Ascending aorta (tissue), 2 donors: ENCODE measurements at regions not wholly inside any gene's neighbourhood (a gene's known extent, or its start where the extent isn't known, plus 50 kb on each side); places are given as distances from the start of the nearest gene placed in this dataset.

Experiments
- DNase-seq, 2 donors: peaks; one replicate each; pipeline ENCODE4 v3.0.0-alpha.2; 2019; ENCODE audit warnings: low spot score in 2 of 2
- H3K27ac ChIP-seq, 2 donors: fragments of 200-600 bp; sonication (generic); one replicate each; pipeline ENCODE4 v1.5.1; 2016 to 2017; ENCODE audit warnings: mild to moderate bottlenecking in 1 of 2
- H3K27me3 ChIP-seq: fragments of 200-600 bp; sonication (generic); one replicate; pipeline ENCODE4 v1.5.1; 2017
- H3K36me3 ChIP-seq, 2 donors: fragments of 200-600 bp; sonication (generic); one replicate each; pipeline ENCODE4 v1.5.1; 2016
- H3K4me1 ChIP-seq, 2 donors: fragments of 200-600 bp; sonication (generic); one replicate each; pipeline ENCODE4 v1.5.1; 2016 to 2017; ENCODE audit warnings: mild to moderate bottlenecking in 1 of 2
- H3K4me3 ChIP-seq, 2 donors: fragments of 200-600 bp; sonication (generic); one replicate each; pipeline ENCODE4 v1.5.1; 2016 to 2017; ENCODE audit warnings: mild to moderate bottlenecking in 1 of 2
- H3K9me3 ChIP-seq, 2 donors: fragments of 200-600 bp; sonication (generic); one replicate each; pipeline ENCODE4 v1.5.1; 2016
- CTCF ChIP-seq, 3 experiments: fragments of 200-600 bp in 2 of 3; fragments of 450-650 bp in 1 of 3; sonication (generic) in 2 of 3; IDR thresholded peaks; one replicate each; pipeline ENCODE4 v1.5.1; 2016 to 2019; ENCODE audit warnings: antibody characterized with exemption in 3 of 3, mild to moderate bottlenecking in 1 of 3, moderate library complexity in 1 of 3
- intact Hi-C: fragments of 100-400 bp; cut with DNase I; formaldehyde crosslinking; loops from one replicate; pipeline ENCODE4 v1.15.1; 2023

GRCh38 chr5:96248131-96248530, 184.9 kb downstream of the PCSK1 start:
- H3K4me3 ChIP-seq = peak overlapping the region in 1 of 2 donors; percentile 46
- no peak for DNase-seq
- no peaks in the 10 kb centered on the region for H3K9me3 ChIP-seq
- H3K36me3 ChIP-seq = no peaks in the 10 kb centered on the region
- peak overlapping the region; percentile 85 to 88 for H3K27ac ChIP-seq
- H3K27me3 ChIP-seq = no peaks in the 10 kb centered on the region
- no peak for TF ChIP-seq CTCF (IDR thresholded peaks at IDR 0.05)
- peaks cover 4 to 27% of the 10 kb centered on the region in 2 donors for H3K4me1 ChIP-seq
- intact Hi-C loops = no loop called here

- no peak for DNase-seq
- Histone ChIP-seq H3K36me3 (no peaks in the 10 kb centered on the region), H3K27me3 (no peaks in the 10 kb centered on the region), H3K9me3 (no peaks in the 10 kb centered on the region), H3K4me1 (peaks cover 4 to 27% of the 10 kb centered on the region in 2 donors), H3K27ac (peak overlapping the region; percentile 85 to 88), H3K4me3 (peak overlapping the region in 1 of 2 donors; percentile 46)
- intact Hi-C loops = no loop called here
- TF ChIP-seq CTCF (IDR thresholded peaks at IDR 0.05) = no peak
These were observed 185.3 kb downstream of the PCSK1 start for GRCh38 chr5:96247708-96248107.

- peak overlapping the region in 1 of 2 donors; percentile 46 for H3K4me3 ChIP-seq
These were observed 185.8 kb downstream of the PCSK1 start for GRCh38 chr5:96247097-96247701.

GRCh38 chr5:96245140-96246091, 187.6 kb downstream of the PCSK1 start:
- no peak overlapping the region for H3K4me3 ChIP-seq
- peak overlapping the region in 1 of 2 donors; percentile 50 for H3K27ac ChIP-seq
- intact Hi-C loops = no loop called here
- DNase-seq = no peak
- peaks cover 4 to 27% of the 10 kb centered on the region in 2 donors for H3K4me1 ChIP-seq
- H3K27me3 ChIP-seq = no peaks in the 10 kb centered on the region
- H3K9me3 ChIP-seq = no peaks in the 10 kb centered on the region
- H3K36me3 ChIP-seq = no peaks in the 10 kb centered on the region
- no peak for TF ChIP-seq CTCF (IDR thresholded peaks at IDR 0.05)

More at GRCh38 chr5:96247097-96247701, 185.8 kb downstream of the PCSK1 start:
- no peaks in the 10 kb centered on the region for H3K9me3 ChIP-seq
- intact Hi-C loops = no loop called here
- peaks cover 4 to 27% of the 10 kb centered on the region in 2 donors for H3K4me1 ChIP-seq
- DNase-seq = peak; percentile 21 to 90
- no peaks in the 10 kb centered on the region for H3K36me3 ChIP-seq
- TF ChIP-seq CTCF (IDR thresholded peaks at IDR 0.05) = no peak
- peak overlapping the region; percentile 85 to 88 for H3K27ac ChIP-seq
- H3K27me3 ChIP-seq = no peaks in the 10 kb centered on the region

GRCh38 chr5:96244696-96245095, 188.4 kb downstream of the PCSK1 start:
- Histone ChIP-seq H3K36me3 (no peaks in the 10 kb centered on the region), H3K27ac (no peak overlapping the region), H3K4me3 (no peak overlapping the region), H3K4me1 (peaks cover 4 to 27% of the 10 kb centered on the region in 2 donors), H3K9me3 (no peaks in the 10 kb centered on the region), H3K27me3 (no peaks in the 10 kb centered on the region)
- DNase-seq = no peak
- intact Hi-C loops = no loop called here
- no peak for TF ChIP-seq CTCF (IDR thresholded peaks at IDR 0.05)
